Kidney (tissue), 13 donors: ENCODE measurements at regions not wholly inside any gene's neighbourhood (a gene's known extent, or its start where the extent isn't known, plus 50 kb on each side); places are given as distances from the start of the nearest gene placed in this dataset.
A peak's percentile ranks its signal among the peaks of the same experiment; 100 is the strongest.

Experiments used
- DNase-seq, 5 donors: peaks; one replicate each; pipeline ENCODE4 v3.0.0-alpha.2; 2013 to 2020
- FAIRE-seq: peaks from 2 replicates; lab custom pipeline; 2012; peaks lifted over from hg19 to GRCh38; lab: Jason Lieb, UNC
- H3K27ac ChIP-seq, 2 donors: one replicate each; pipeline ENCODE4 v1.7.0; 2013; ENCODE audit warnings: low read depth in 2 of 2, low read length in 2 of 2, inconsistent platforms in 1 of 2
- H3K27me3 ChIP-seq: one replicate; pipeline ENCODE4 v1.7.1; 2013; ENCODE audit warnings: low read length, inconsistent platforms; ENCODE audit not compliant: control insufficient read depth, insufficient read depth
- H3K36me3 ChIP-seq, 3 donors: one replicate each; pipeline versions ENCODE4 v1.7.0 to v1.7.1; 2013; ENCODE audit warnings: low read length in 3 of 3, control low read depth in 1 of 3, inconsistent platforms in 1 of 3; ENCODE audit not compliant: insufficient read depth in 3 of 3, control insufficient read depth in 2 of 3
- H3K4me1 ChIP-seq, 3 donors: one replicate each; pipeline versions ENCODE4 v1.7.0 to v1.7.1; 2013; ENCODE audit warnings: low read length in 3 of 3, inconsistent platforms in 1 of 3, low read depth in 1 of 3; ENCODE audit not compliant: control insufficient read depth in 2 of 3, insufficient read depth in 2 of 3
- H3K4me3 ChIP-seq, 3 donors: one replicate each; pipeline versions ENCODE4 v1.7.0 to v1.8.1; 2013; ENCODE audit warnings: low read length in 3 of 3, control low read depth in 1 of 3, inconsistent platforms in 1 of 3
- H3K9ac ChIP-seq, 3 donors: one replicate each; pipeline versions ENCODE4 v1.7.0 to v1.7.1; 2013; ENCODE audit warnings: low read length in 3 of 3, control low read depth in 1 of 3, inconsistent platforms in 1 of 3
- H3K9me3 ChIP-seq, 3 donors: one replicate each; pipeline versions ENCODE4 v1.7.0 to v1.7.1; 2013; ENCODE audit warnings: low read length in 3 of 3, control low read depth in 1 of 3, inconsistent platforms in 1 of 3; ENCODE audit not compliant: control insufficient read depth in 2 of 3, insufficient read depth in 1 of 3
- CTCF ChIP-seq: IDR thresholded peaks from 3 replicates; pipeline ENCODE4 v1.5.1; 2012; ENCODE audit warnings: mild to moderate bottlenecking, moderate library complexity, borderline replicate concordance; ENCODE audit not compliant: insufficient read depth; ENCODE audit errors: extremely low read depth
- intact Hi-C: fragments of 100-400 bp; cut with DNase I; formaldehyde crosslinking; loops from one replicate; pipeline ENCODE4 v1.11.1; 2022
- donor health status: control.
- donor health status: control.
- donor health status: control.
- donor health status: control.
- donor health status: control.
- donor health status: DM: yes; HTN: yes; CAD: no.
- donor health status: Normal renal cell carcinoma (clear cell type).

GRCh38 chr5:33322632-33323031 is 118.1 kb upstream of the TARS1 start:
- no peak overlapping the region for H3K4me3 ChIP-seq
- H3K27ac ChIP-seq = no peak overlapping the region
- DNase-seq = no peak
- FAIRE-seq = no peak
- H3K9me3 ChIP-seq = no peaks in the 10 kb centered on the region
- no peaks in the 10 kb centered on the region for H3K36me3 ChIP-seq
- no peaks in the 10 kb centered on the region for H3K27me3 ChIP-seq
- intact Hi-C loops = no loop called here
- no peaks in the 10 kb centered on the region for H3K4me1 ChIP-seq
- TF ChIP-seq CTCF = no peak
- H3K9ac ChIP-seq = no peak overlapping the region

GRCh38 chr5:33324667-33325307 is 116.0 kb upstream of the TARS1 start:
- no peak for FAIRE-seq
- no peak overlapping the region for H3K4me3 ChIP-seq
- no peak for TF ChIP-seq CTCF
- intact Hi-C loops = no loop called here
- H3K27me3 ChIP-seq = no peaks in the 10 kb centered on the region
- no peaks in the 10 kb centered on the region for H3K9me3 ChIP-seq
- H3K4me1 ChIP-seq = no peaks in the 10 kb centered on the region
- no peak overlapping the region for H3K27ac ChIP-seq
- H3K36me3 ChIP-seq = no peaks in the 10 kb centered on the region
- no peak overlapping the region for H3K9ac ChIP-seq
- no peak for DNase-seq

- FAIRE-seq (no peak), DNase-seq (peak in 3 of 5 donors; percentile 37 to 78 (median 58))
- no peak for TF ChIP-seq CTCF
Measured at GRCh38 chr5:33328818-33329217, 111.9 kb upstream of the TARS1 start.

GRCh38 chr5:33329891-33330290 is 110.9 kb upstream of the TARS1 start:
- no peak for TF ChIP-seq CTCF
- DNase-seq = peak in 1 of 5 donors; percentile 53
- no peak for FAIRE-seq
- no peak overlapping the region for H3K9ac ChIP-seq
- intact Hi-C loops = no loop called here
- H3K27me3 ChIP-seq = no peaks in the 10 kb centered on the region
- no peak overlapping the region for H3K4me3 ChIP-seq
- H3K27ac ChIP-seq = no peak overlapping the region
- no peaks in the 10 kb centered on the region for H3K36me3 ChIP-seq
- H3K9me3 ChIP-seq = no peaks in the 10 kb centered on the region
- H3K4me1 ChIP-seq = no peaks in the 10 kb centered on the region

More at GRCh38 chr5:33328818-33329217, 111.9 kb upstream of the TARS1 start:
- no peak overlapping the region for H3K9ac ChIP-seq
- H3K4me3 ChIP-seq = no peak overlapping the region
- H3K36me3 ChIP-seq = no peaks in the 10 kb centered on the region
- intact Hi-C loops = no loop called here
- H3K9me3 ChIP-seq = no peaks in the 10 kb centered on the region
- no peaks in the 10 kb centered on the region for H3K4me1 ChIP-seq
- H3K27me3 ChIP-seq = no peaks in the 10 kb centered on the region
- H3K27ac ChIP-seq = no peak overlapping the region
